Loucy (cell line): ENCODE measurements at regions not wholly inside any gene's neighbourhood (a gene's known extent, or its start where the extent isn't known, plus 50 kb on each side); places are given as distances from the start of the nearest gene placed in this dataset.

Source experiments
- H2AFZ ChIP-seq: fragments of 200-600 bp; sonication (generic); 2 replicates; pipeline ENCODE4 v1.6.0; 2016; ENCODE audit warnings: antibody characterized with exemption, mild to moderate bottlenecking, low read length, moderate library complexity
- H3F3A ChIP-seq: fragments of 200-600 bp; 2 replicates; pipeline ENCODE4 v1.6.0; 2016; ENCODE audit warnings: antibody characterized with exemption, low read depth, mild to moderate bottlenecking
- H3K27me3 ChIP-seq: fragments of 200-600 bp; sonication (generic); 2 replicates; pipeline ENCODE4 v1.6.1; 2014; ENCODE audit warnings: low read length, mild to moderate bottlenecking; ENCODE audit not compliant: insufficient read depth, poor library complexity, severe bottlenecking
- H3K36me3 ChIP-seq: fragments of 200-600 bp; sonication (generic); 2 replicates; pipeline ENCODE4 v1.6.1; 2016; ENCODE audit warnings: low read length; ENCODE audit not compliant: insufficient read depth
- H3K4me1 ChIP-seq: fragments of 200-600 bp; sonication (generic); 2 replicates; pipeline ENCODE4 v1.5.1; 2014; ENCODE audit warnings: low read length, mild to moderate bottlenecking; ENCODE audit not compliant: insufficient read depth, poor library complexity, severe bottlenecking
- H3K4me2 ChIP-seq: fragments of 200-600 bp; sonication (generic); 2 replicates; pipeline ENCODE4 v1.6.0; 2014; ENCODE audit warnings: antibody characterized with exemption, low read length, low read depth, mild to moderate bottlenecking; ENCODE audit not compliant: poor library complexity, severe bottlenecking
- H3K4me3 ChIP-seq: fragments of 200-600 bp; sonication (generic); 2 replicates; pipeline ENCODE4 v1.5.1; 2014; ENCODE audit warnings: low read length, mild to moderate bottlenecking, mixed read lengths; ENCODE audit not compliant: poor library complexity, severe bottlenecking
- H3K79me2 ChIP-seq: fragments of 200-600 bp; sonication (generic); 2 replicates; pipeline ENCODE4 v1.6.1; 2014; ENCODE audit warnings: low read length; ENCODE audit not compliant: insufficient read depth
- H3K9ac ChIP-seq: fragments of 200-600 bp; sonication (generic); 2 replicates; pipeline ENCODE4 v1.6.0; 2014; ENCODE audit warnings: mild to moderate bottlenecking, low read depth, low read length, moderate library complexity; ENCODE audit not compliant: poor library complexity, severe bottlenecking
- H3K9me2 ChIP-seq: fragments of 200-600 bp; sonication (generic); replicated peaks from 2 replicates; pipeline ENCODE4 v1.6.1; 2016; ENCODE audit warnings: low read depth, low read length, mixed read lengths
- H3K9me3 ChIP-seq: fragments of 200-600 bp; sonication (generic); 2 replicates; pipeline ENCODE4 v1.6.1; 2014; ENCODE audit warnings: mild to moderate bottlenecking, antibody characterized with exemption, low read length, low read depth; ENCODE audit not compliant: insufficient read depth
- H4K20me1 ChIP-seq: fragments of 200-600 bp; sonication (generic); 2 replicates; pipeline ENCODE4 v1.6.0; 2014; ENCODE audit warnings: antibody characterized with exemption, low read length, mild to moderate bottlenecking; ENCODE audit not compliant: insufficient read depth, poor library complexity, severe bottlenecking
- EZH2phosphoT487 ChIP-seq: fragments of 200-600 bp; IDR thresholded peaks from 2 replicates; pipeline ENCODE4 v1.6.1; 2018; ENCODE audit warnings: antibody characterized with exemption, mild to moderate bottlenecking, moderate library complexity, borderline replicate concordance
- TF ChIP-seq, protein P1 (sequence below): fragments of 200-600 bp; sonication (generic); conservative IDR thresholded peaks from 2 replicates; pipeline ENCODE4 v1.5.1; 2014; ENCODE audit warnings: mild to moderate bottlenecking, antibody characterized with exemption, low read length

DNA sequence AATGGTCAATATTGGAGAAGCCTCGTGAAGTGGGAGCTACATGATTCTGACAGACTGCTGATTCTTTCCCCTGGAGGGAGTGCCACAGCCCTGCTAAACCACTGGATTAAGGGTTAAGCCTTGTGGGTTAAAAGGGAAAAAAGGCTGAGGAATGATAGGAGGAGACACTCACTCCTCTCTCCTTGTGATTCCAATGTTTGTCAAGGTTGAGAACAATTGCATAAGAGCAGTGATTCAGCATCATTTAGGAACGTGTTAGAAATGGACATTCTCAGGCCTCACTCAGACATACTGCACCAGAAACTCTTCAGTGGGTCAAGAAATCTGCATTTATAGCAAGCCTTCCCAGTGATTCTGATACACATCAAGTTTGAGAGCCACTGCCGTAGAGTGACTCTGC is 87.8 kb upstream of the GZMB start:
- no peaks in the 10 kb centered on the region for H3F3A ChIP-seq
- H3K4me2 ChIP-seq, result no peak overlapping the region
- no peak overlapping the region for H3K4me3 ChIP-seq
- H2AFZ ChIP-seq, result no peak overlapping the region
- no peaks in the 10 kb centered on the region for H4K20me1 ChIP-seq
- H3K27me3 ChIP-seq, result no peaks in the 10 kb centered on the region
- no peaks in the 10 kb centered on the region for H3K79me2 ChIP-seq
- TF ChIP-seq, protein P1, sequence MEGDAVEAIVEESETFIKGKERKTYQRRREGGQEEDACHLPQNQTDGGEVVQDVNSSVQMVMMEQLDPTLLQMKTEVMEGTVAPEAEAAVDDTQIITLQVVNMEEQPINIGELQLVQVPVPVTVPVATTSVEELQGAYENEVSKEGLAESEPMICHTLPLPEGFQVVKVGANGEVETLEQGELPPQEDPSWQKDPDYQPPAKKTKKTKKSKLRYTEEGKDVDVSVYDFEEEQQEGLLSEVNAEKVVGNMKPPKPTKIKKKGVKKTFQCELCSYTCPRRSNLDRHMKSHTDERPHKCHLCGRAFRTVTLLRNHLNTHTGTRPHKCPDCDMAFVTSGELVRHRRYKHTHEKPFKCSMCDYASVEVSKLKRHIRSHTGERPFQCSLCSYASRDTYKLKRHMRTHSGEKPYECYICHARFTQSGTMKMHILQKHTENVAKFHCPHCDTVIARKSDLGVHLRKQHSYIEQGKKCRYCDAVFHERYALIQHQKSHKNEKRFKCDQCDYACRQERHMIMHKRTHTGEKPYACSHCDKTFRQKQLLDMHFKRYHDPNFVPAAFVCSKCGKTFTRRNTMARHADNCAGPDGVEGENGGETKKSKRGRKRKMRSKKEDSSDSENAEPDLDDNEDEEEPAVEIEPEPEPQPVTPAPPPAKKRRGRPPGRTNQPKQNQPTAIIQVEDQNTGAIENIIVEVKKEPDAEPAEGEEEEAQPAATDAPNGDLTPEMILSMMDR, result no peak
- TF ChIP-seq EZH2phosphoT487, result no peak
- H3K4me1 ChIP-seq, result no peaks in the 10 kb centered on the region
- H3K9me3 ChIP-seq, result no peaks in the 10 kb centered on the region
- H3K9me2 ChIP-seq, result no peaks in the 10 kb centered on the region
- H3K36me3 ChIP-seq, result no peaks in the 10 kb centered on the region
- H3K9ac ChIP-seq, result no peak overlapping the region

DNA sequence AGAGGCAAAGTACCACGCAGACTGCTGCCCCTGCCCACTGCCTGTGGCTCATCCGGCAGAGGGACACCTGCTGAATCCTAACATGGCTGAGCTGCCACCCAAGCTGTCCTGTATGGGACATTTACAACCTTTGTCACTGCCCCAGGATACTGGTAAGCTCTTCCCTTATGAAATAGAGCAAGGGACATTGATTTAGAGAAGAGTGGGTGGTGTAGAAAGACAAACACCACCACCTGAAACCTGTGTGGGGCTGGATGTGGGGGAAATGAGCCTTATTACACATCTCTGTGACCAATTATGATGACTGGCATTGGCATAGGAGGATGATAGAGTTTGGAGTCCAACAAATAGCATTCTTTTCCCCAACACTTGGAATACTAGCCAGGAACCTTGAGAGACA is 81.2 kb upstream of the GZMB start:
- Histone ChIP-seq H3K79me2 (no peaks in the 10 kb centered on the region), H3K4me1 (peaks cover 3% of the 10 kb centered on the region), H3K4me3 (no peak overlapping the region), H3K4me2 (no peak overlapping the region), H4K20me1 (no peaks in the 10 kb centered on the region), H3K9me3 (no peaks in the 10 kb centered on the region), H2AFZ (no peak overlapping the region), H3K27me3 (no peaks in the 10 kb centered on the region), H3K9me2 (no peaks in the 10 kb centered on the region), H3K9ac (no peak overlapping the region), H3K36me3 (no peaks in the 10 kb centered on the region), H3F3A (no peaks in the 10 kb centered on the region)
- TF ChIP-seq, protein P1, result no peak
- TF ChIP-seq EZH2phosphoT487, result no peak

DNA sequence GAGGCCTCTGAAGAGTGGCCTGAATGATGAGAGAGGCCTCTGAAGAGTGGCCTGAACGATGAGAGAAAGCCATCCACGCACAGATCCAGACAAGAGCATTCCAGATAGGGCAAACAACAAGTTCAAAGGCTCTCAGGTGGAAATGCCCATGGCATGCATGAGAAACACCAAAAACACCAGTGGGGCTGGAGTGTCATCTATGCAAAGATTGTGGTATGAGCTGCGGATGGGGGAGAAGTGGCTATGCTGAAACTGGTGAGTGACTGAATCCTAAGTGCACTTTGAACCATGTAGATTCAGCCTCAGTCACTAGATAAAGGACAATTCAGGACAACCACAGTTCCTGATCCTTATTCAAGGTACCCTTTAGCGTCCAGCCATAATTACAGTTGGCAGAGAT is 79.4 kb upstream of the GZMB start:
- Histone ChIP-seq H3K79me2 (no peaks in the 10 kb centered on the region), H2AFZ (no peak overlapping the region), H3K9me2 (no peaks in the 10 kb centered on the region), H3K36me3 (no peaks in the 10 kb centered on the region), H3K9me3 (no peaks in the 10 kb centered on the region), H4K20me1 (no peaks in the 10 kb centered on the region), H3K4me3 (no peak overlapping the region), H3K4me2 (no peak overlapping the region), H3K9ac (no peak overlapping the region), H3K4me1 (peaks cover 3% of the 10 kb centered on the region), H3K27me3 (no peaks in the 10 kb centered on the region), H3F3A (no peaks in the 10 kb centered on the region)
- no peak for TF ChIP-seq EZH2phosphoT487
- TF ChIP-seq, protein P1, result no peak
